GM10248 (cell line): ENCODE measurements at regions not wholly inside any gene's neighbourhood (a gene's known extent, or its start where the extent isn't known, plus 50 kb on each side); places are given as distances from the start of the nearest gene placed in this dataset.

Source experiments
- CTCF ChIA-PET: fragments of 300-600 bp; sonication (Branson Sonifier 250); formaldehyde crosslinking; extraction: SDS; loops from one replicate; lab custom pipeline; 2021; ENCODE audit warnings: antibody characterized with exemption; lab: Yijun Ruan, JAX
- POLR2A ChIA-PET: fragments of 350-650 bp; sonication (Branson Sonifier 250); formaldehyde crosslinking; extraction: SDS; loops from one replicate; lab custom pipeline; 2020; ENCODE audit warnings: antibody characterized with exemption; lab: Yijun Ruan, JAX
- DNase-seq: peaks from one replicate; pipeline ENCODE4 v3.0.0; 2012; ENCODE audit errors: extremely low spot score
- TF ChIP-seq, protein P1 (sequence below): IDR thresholded peaks from 2 replicates; pipeline ENCODE4 v1.5.1; 2012; ENCODE audit warnings: mild to moderate bottlenecking, low read depth; ENCODE audit errors: extremely low read depth, missing control alignments, control extremely low read depth

DNA sequence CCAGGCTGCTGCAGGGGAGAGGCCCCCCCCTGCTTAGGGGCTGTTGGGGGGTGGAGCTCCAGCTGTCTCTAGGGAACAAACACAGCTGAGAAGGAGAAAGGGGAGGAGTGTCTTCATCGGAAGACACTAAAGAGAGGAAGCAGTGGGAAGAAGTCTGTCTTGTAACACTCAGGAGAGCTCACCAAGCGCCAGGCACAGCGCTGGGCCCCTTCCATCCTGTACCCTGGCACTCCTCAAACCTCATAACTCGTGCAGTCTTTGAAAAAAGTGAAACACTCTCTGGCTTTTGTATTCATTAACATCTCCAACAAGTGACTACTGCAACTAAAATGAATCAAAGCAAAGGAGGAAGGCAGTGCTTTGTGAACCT, 67.4 kb upstream of the PRDM11 start:
- CTCF ChIA-PET, result interaction anchor here (1.3 to 4.7 kb wide), 2 partner anchors 25 to 143 kb away, joined by 4 to 30 read pairs; no protein-coding TSS in a partner anchor
- no peak for DNase-seq
- POLR2A ChIA-PET, result no interaction called here
- TF ChIP-seq, protein P1, sequence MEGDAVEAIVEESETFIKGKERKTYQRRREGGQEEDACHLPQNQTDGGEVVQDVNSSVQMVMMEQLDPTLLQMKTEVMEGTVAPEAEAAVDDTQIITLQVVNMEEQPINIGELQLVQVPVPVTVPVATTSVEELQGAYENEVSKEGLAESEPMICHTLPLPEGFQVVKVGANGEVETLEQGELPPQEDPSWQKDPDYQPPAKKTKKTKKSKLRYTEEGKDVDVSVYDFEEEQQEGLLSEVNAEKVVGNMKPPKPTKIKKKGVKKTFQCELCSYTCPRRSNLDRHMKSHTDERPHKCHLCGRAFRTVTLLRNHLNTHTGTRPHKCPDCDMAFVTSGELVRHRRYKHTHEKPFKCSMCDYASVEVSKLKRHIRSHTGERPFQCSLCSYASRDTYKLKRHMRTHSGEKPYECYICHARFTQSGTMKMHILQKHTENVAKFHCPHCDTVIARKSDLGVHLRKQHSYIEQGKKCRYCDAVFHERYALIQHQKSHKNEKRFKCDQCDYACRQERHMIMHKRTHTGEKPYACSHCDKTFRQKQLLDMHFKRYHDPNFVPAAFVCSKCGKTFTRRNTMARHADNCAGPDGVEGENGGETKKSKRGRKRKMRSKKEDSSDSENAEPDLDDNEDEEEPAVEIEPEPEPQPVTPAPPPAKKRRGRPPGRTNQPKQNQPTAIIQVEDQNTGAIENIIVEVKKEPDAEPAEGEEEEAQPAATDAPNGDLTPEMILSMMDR, result no peak

DNA sequence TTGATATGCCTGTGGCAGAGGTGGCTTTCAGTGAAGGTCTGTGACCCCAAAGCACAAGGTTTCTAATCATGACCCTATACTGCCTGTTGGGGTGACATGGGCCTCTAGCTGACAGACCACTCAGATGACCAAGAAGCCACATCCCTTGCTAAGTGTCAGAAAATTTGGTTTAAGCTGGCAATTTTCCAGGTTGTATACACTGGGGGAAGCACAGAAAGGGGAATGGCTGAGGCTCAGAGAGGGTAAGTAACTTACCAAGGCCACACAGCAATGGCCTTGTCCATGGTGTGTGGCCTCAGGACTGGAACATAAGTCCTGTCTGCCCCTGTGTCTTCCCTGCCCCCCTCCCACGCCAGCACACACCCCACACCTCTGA, 66.9 kb upstream of the PRDM11 start:
- ChIA-PET POLR2A (no interaction called here), CTCF (interaction anchor here (1.3 to 4.7 kb wide), 3 partner anchors 24 to 143 kb away, joined by 3 to 30 read pairs (median 4); no protein-coding TSS in a partner anchor)

DNA sequence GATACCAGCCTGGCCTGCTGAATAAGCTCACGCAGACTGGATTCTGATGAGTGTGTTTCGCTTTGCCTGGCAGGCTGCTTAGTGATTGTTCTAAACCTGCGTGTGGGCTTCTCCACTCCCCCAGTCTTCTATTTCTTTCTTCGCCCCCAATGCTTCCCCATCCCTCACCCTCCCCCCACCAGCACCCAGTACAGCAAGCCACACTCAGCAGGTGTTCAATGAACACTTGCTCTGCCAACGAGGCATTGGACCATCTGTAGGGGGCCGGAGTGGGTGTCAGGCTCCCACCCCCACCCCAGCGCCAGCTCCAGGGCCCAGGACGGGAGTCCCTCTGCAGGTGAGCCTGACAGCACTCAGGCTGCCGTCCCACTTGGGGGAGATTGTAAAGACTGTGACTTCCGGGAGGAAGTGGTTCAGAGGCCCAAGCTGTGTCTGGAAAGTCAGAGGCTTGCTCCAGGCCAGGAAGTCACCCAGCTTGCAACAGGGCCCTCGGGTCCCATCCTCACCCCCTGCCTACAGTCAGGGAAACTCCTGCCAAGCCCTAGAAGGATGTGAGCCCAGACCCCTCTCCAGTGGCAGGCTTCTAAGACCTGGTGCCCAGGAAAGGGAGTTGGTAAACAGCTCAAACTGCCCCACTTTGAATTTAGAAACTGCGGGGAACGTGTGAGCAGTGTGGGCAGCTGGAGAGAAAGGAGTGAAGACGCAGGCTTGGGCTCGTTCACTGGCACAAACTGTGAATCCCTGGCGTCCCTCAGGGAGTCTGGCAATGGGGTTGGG, 66.3 kb upstream of the PRDM11 start:
- peak; percentile 46 for DNase-seq
- POLR2A ChIA-PET, result no interaction called here
- TF ChIP-seq, protein P1, result no peak
- CTCF ChIA-PET, result interaction anchor here (1.3 to 4.7 kb wide), 3 partner anchors 13 to 125 kb away, joined by 3 to 30 read pairs (median 4); no protein-coding TSS in a partner anchor

More for the DNA sequence above, 66.9 kb upstream of the PRDM11 start:
- no peak for DNase-seq
- TF ChIP-seq, protein P1, result no peak

DNA sequence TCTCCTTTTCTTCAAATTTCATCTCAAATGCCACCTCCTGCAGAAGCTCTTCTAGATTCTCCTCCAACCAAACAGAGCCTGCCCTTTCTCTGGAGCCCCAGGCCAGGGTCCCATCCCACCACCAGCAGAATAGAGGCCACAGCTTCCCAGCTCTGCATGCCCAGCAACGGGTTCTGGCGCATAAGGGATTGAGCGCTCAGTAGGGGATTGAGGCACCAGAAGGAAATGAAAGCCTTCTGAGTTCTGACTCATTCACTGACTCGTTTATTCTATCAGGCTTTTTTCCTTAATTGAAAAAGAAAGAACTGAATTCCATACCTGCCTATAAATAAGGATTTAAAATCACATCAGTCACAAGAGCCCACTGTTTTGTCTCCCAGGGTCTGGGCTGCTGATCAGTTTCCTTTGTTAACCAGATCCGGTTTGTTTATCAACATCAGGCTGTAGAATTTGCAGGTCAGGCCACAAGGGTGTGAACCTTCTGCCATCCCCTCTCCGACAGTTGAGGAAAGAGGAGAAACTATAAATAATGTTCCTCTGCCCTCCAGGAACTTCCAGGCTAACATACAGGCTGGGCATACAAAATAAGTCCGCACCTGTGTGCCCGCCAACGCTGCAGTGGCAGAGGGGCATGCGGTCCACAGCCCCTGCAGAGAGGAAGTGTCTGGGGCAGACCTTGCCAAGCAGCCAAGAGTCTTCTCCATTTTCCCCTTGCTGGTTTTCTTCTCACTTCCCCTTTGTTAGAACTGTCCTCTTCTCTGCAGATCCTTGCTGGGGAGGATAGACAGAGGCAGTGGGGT, 63.5 kb upstream of the PRDM11 start:
- CTCF ChIA-PET, result interaction anchor here (1.0 to 4.7 kb wide), 4 partner anchors 10 to 689 kb away, joined by 3 to 30 read pairs (median 4); no protein-coding TSS in a partner anchor
- TF ChIP-seq, protein P1, result no peak
- POLR2A ChIA-PET, result no interaction called here

DNA sequence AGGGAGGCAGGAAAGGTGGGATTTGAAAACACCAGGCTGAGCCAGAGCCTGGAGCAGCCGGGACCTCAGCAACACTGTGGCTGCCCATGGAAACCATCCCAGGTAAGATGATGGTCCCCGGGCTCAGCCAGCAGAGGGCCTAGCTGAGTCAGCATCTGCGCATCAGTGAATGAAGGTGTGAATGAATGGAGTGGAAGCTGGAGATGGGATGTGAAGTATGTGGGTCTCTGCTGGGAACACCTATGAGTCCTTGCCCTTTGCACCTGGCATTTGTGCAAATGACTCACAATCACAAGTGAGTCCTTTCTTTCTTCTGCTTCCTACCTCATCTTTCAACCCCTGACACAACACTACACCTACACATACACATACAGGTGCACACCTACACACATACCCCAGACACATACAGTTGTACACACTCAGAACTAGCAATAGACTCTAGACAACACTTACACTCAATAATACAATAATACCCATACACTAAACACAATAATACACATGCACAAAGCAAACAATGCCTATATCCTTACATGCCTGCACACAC, 62.8 kb upstream of the PRDM11 start:
- CTCF ChIA-PET, result no interaction called here
- POLR2A ChIA-PET, result no interaction called here
- TF ChIP-seq, protein P1, result no peak
- no peak for DNase-seq

More for the DNA sequence above, 63.5 kb upstream of the PRDM11 start:
- DNase-seq, result no peak
